CMK (cell line): ENCODE measurements at regions not wholly inside any gene's neighbourhood (a gene's known extent, or its start where the extent isn't known, plus 50 kb on each side); places are given as distances from the start of the nearest gene placed in this dataset.
"Not testable (repeated sequence)": the region's sequence is repeated elsewhere in the genome, so short reads cannot be mapped to it uniquely, and the experiment has no call there.

Experiments
- DNase-seq: peaks from one replicate; pipeline ENCODE4 v3.0.0-alpha.2; 2010; ENCODE audit warnings: low read depth

- DNase-seq = no peak
Observed at GRCh38 chr2:13611939-13612338, 895.2 kb downstream of the TRIB2 start.

GRCh38 chr2:13616059-13616458 lies 899.3 kb downstream of the TRIB2 start:
- no peak for DNase-seq

GRCh38 chr2:13616616-13617015 lies 899.9 kb downstream of the TRIB2 start:
- no peak for DNase-seq

GRCh38 chr2:13628122-13628521 lies 911.4 kb downstream of the TRIB2 start:
- no peak for DNase-seq

- DNase-seq = no peak
Observed at GRCh38 chr2:13638181-13638580, 921.4 kb downstream of the TRIB2 start.

GRCh38 chr2:13649918-13650317 lies 933.2 kb downstream of the TRIB2 start:
- DNase-seq = no peak

- no peak for DNase-seq
Observed at GRCh38 chr2:13650586-13651180, 933.9 kb downstream of the TRIB2 start.

GRCh38 chr2:13651684-13652131 lies 935.0 kb downstream of the TRIB2 start:
- no peak for DNase-seq

- no peak for DNase-seq
Observed at GRCh38 chr2:13652531-13653313, 936.0 kb downstream of the TRIB2 start.

GRCh38 chr2:13654416-13654815 lies 937.7 kb downstream of the TRIB2 start:
- no peak for DNase-seq

GRCh38 chr2:13660231-13660630 lies 943.5 kb downstream of the TRIB2 start:
- DNase-seq = no peak

- DNase-seq = no peak
Observed at GRCh38 chr2:13662055-13662454, 945.3 kb downstream of the TRIB2 start.

GRCh38 chr2:13666582-13667414 lies 950.1 kb downstream of the TRIB2 start:
- DNase-seq = no peak

- DNase-seq = no peak
Observed at GRCh38 chr2:13667415-13667757, 950.6 kb downstream of the TRIB2 start.

GRCh38 chr2:13669607-13670006 lies 952.9 kb downstream of the TRIB2 start:
- DNase-seq = no peak

GRCh38 chr2:13673821-13674220 lies 957.1 kb downstream of the TRIB2 start:
- not testable (repeated sequence) for DNase-seq

- DNase-seq = no peak
Observed at GRCh38 chr2:13676269-13676668, 956.2 kb upstream of the LRATD1 start.

- no peak for DNase-seq
Observed at GRCh38 chr2:13681936-13682335, 950.6 kb upstream of the LRATD1 start.

GRCh38 chr2:13682540-13683272 lies 949.8 kb upstream of the LRATD1 start:
- DNase-seq = no peak

GRCh38 chr2:13686262-13686661 lies 946.3 kb upstream of the LRATD1 start:
- DNase-seq = no peak

- DNase-seq = no peak
Observed at GRCh38 chr2:13694673-13695072, 937.8 kb upstream of the LRATD1 start.

- DNase-seq = peak; percentile 94
Observed at GRCh38 chr2:13696601-13697000, 935.9 kb upstream of the LRATD1 start.
